Right hindlimb (tissue), 1 donor: ENCODE measurements at regions not wholly inside any gene's neighbourhood (a gene's known extent, or its start where the extent isn't known, plus 50 kb on each side); places are given as distances from the start of the nearest gene placed in this dataset.
"Not testable (repeated sequence)": the region's sequence is repeated elsewhere in the genome, so short reads cannot be mapped to it uniquely, and the experiment has no call there.

Experiments used
- DNase-seq: peaks from one replicate; pipeline ENCODE4 v3.0.0-alpha.2; 2018

DNA sequence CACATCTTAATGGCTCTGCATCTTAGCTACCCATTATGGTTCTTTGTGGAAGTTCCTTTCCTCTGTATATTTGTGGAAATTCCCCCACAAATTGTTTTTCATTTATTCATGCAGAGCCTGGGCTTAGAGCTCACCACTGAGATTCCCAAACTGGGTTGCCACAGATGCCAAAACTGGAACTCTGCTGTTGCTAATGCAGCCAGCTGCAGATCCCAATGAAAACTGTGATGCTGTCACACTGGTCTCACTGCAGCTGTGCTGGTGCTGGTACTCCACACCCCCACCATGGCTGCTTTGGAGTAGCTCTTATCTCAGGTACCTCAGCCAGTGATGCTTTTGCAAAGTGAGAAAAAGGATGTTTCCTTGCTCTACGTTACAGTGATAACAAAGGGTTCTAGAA, 87.7 kb downstream of the DCK start:
- no peak for DNase-seq

GRCh38 chr4:71093745-71094144, 100.3 kb downstream of the DCK start:
- DNase-seq: no peak

DNA sequence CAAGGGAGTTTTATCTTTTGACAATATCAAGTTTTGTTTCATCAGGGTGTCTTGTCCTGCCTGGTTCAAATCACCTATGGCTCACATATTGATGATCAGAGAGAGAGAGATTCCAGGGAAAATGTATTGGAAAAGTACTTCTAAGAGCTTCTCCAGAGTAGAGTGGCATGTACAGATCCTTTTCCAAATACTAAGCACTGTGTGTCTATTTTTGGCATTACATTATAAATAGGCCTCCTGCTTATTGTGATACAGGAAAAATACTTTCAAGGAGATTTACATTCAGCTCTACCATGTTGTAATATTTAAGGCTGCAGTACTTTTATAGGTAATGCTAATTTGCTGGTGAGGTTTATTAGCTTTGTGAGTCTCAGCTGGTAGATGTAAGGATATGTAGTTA, 100.8 kb downstream of the DCK start:
- no peak for DNase-seq

DNA sequence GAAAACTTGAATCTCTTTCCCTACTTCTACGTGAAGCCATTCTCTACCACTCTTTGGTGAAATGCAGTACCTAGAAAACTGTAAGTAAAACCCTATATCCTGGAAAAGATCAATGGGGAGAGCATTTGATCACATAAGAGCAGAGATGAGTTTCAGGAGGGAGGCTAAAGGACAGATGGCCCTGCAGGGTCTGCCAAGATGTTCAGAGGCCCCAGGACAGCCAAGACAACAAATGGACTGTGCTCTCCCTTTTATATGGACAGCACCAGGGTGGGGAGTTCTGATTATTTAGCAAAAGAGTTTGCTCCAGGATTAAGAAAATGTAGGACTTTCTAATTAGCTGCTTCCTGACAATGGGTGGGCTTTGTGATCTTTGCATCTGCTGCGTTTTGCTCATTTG, 101.7 kb downstream of the DCK start:
- DNase-seq: no peak

- no peak for DNase-seq
Observed at GRCh38 chr4:71095545-71095944, 102.1 kb downstream of the DCK start.

GRCh38 chr4:71107726-71108125, 114.3 kb downstream of the DCK start:
- no peak for DNase-seq

DNA sequence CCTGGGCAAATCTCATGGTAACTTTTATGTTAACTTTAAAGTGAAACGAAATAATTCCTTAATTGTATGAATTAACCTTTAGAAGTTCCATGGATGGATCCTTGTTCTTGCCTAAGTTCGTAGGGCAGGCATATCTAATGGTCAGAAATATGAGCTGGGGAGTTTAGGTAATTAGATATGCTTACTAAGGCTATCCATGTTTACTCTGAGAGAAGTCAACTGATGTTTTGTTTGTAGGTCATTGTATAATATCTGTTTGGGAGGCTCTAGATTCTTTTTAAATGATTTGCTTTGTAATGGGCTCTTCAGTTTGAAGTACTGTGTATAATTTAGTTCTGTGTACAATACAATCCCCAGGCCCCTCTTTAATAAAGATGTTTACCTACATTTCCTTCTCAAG, 117.0 kb downstream of the DCK start:
- DNase-seq: no peak

GRCh38 chr4:71111133-71111532, 117.7 kb downstream of the DCK start:
- DNase-seq: not testable (repeated sequence)

- DNase-seq: no peak
Observed at GRCh38 chr4:71113294-71113693, 119.8 kb downstream of the DCK start.

DNA sequence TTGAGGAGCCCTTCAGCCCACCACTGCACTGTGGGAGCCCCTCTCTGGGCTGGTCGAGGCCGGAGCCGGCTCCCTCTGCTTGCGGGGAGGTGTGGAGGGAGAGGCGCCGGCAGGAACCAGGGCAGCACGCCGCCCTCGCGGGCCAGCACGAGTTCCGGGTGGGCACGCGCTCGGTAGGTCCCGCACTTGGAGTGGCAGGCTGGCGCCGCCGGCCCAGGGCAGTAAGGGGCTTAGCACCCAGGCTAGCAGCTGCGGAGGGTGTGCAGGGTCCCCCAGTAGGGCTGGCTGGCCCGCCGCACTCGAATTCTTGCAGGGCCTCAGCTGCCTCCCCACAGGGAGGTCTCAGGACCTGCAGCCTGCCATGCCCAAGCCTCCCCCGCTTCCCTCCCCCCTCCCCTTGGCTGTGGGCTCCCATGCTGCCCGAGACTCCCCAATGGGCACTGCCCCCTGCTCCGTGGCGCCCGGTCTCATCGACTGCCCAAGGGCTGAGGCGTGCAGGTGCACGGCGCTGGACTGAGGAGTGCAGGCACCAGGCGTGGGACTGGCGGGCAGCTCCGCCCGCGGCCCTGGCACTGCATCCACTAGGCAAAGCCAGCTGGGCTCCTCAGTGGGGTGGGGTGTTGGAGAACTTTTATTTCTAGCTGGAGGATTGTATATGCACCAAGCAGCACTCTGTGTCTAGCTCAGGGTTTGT, 127.5 kb downstream of the DCK start:
- DNase-seq: no peak

DNA sequence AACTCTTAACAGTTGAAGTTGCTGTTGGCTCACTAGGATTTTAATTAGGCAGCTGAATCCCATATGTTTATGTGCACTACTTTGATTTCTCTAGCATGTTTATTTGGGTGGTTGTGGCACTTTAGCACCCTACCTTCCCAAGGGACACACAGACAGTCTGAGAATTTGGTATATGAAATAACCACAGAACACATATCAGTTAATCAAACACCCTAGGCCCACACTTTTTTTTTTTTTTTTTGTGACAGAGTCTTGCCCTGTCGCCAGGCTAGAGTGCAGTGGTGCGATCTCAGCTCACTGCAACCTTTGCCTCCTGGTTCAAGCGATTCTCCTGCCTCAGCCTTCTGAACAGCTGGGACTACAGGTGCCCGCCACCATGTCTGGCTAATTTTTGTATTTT, 130.5 kb downstream of the DCK start:
- no peak for DNase-seq

- no peak for DNase-seq
Observed at GRCh38 chr4:71125137-71125536, 131.7 kb downstream of the DCK start.

GRCh38 chr4:71126719-71127118, 133.3 kb downstream of the DCK start:
- DNase-seq: no peak

DNA sequence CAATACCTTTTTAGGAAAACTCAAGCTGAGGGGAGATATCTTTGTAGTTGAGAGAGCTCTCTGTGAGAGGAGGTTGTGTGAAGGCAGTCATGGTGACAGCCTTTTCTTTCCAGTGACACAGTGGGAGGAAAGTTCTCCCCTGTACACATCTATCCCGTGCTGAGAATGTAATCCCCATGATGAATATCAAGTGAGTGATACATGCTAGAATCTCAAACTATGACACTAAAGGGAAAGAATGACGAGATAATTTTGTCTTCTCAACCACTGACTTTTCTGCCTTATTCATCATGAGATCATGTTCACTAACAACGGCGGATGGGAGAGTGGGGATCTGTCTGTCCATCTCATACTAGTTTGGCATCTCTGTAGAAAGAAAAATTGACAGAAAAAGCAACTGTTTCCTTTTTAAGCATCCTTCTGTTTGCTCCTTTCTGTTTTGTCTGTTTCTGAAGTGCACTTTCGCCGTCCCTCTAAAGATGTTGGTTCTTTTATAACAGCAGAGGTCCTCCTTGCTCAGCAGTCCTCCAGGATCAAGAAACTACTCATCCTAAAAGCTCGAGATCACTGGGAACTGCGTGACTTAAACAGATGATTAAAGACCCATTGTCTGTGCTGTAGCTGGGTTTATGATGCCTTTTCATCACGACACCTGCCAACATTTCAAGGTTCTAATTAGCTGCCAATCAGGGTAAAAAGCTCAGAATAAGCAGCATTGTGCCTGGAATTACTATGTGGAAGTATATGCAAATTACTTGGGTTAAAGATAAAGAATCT, 137.6 kb downstream of the DCK start:
- DNase-seq: no peak

DNA sequence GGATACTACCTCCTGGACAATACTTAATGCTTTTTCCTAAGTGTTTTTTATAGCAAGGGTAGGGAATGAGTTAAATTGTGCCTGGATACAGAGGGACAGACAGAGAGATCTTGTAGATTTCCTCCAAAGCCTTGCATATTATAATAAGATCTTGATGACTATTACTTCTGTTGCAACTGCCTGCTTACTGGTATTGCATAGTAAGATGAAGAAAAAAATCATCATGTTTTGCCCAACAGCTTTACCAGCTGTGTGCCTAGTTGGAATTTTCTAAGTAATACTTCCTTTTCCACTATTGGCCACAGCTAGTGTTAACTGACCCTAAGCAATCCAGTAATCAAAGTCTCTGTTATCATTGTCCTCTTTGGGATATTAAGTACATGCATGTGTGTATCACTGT, 139.0 kb downstream of the DCK start:
- no peak for DNase-seq

DNA sequence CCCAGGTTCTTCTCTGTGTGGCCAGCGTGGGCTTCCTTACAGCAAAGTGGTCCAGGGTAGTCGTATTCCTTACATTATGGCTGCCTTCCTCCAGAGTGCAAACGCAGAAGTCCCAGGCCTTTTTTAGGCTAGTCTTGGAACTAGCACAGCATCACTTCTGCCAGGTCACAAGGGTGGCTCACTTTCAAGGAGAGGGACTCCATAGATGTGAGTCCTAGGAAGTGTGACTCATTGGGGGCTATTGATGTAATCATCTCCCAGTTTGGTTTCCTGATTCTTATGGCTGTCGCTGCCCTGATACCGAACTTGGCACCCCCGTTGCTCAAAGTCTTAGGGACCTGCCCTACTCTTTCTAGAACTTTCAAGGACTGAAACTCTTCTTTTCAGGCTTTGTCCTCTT, 140.0 kb downstream of the DCK start:
- DNase-seq: no peak

- DNase-seq: no peak
Observed at GRCh38 chr4:71136071-71136470, 142.6 kb downstream of the DCK start.

DNA sequence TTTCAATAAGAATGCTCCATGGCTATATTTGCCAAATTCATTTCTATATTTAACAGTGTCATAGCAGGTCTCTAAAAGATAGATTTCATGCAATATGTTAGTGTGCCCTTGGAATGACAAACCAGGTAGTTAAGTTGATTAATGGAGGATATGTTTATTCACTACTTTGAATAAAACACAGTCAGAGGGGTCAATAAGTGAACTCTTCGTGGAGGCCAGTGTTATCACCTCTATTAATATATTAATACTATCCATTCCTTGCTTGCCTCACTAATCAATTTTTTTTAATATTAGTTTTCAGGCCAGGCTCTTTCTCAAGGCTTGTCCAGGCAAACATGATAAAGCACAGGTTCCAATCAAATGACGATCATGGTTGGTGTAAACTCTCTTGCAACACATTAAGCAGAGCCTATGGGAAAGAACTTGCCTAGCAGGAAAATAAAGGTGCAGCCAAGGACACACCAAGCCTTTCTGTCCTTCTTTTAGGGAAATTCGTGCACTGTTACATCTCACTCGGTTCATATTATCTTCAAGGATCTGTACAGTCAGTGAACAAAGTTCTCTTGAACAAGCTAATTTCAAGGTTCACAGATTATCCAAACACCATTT, 144.7 kb downstream of the DCK start:
- no peak for DNase-seq

GRCh38 chr4:71140563-71140962, 147.1 kb downstream of the DCK start:
- no peak for DNase-seq

DNA sequence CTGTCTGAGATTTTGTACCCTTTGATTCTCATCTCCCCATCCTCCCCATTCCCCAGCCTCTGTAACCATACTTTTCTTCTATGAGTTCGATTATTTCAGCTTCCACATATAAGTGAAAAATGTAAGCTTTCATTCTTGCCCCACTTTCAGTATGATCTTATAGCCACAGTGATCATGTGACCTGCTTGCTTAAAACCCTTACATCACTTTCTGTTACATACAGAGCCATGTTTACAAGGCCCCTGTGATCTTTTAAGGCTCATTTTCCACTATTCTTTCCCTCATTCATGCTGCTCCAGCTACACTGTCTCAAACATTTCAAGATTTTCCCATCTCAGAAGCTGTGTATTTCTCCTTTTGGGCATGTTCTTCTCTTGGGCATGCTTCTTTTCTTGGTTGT, 147.7 kb downstream of the DCK start:
- no peak for DNase-seq

GRCh38 chr4:71147261-71147660, 153.8 kb downstream of the DCK start:
- DNase-seq: no peak

DNA sequence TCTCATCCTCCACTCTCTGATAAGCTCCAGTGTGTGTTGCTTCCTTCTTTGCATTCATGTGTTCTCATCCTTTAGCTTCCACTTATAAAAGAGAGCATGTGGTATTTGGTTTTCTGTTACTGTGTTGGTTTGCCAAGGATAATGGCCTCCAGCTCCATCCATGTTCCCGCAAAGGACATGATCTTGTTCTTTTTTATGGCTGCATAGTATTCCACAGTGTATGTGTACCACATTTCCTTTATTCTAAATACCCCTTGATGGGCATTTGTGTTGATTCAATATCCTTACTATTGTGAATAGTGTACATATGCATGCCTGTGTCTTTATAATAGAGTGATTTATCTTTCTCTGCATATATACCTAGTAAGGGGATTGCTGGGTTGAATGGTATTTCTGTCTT, 155.1 kb downstream of the DCK start:
- no peak for DNase-seq

DNA sequence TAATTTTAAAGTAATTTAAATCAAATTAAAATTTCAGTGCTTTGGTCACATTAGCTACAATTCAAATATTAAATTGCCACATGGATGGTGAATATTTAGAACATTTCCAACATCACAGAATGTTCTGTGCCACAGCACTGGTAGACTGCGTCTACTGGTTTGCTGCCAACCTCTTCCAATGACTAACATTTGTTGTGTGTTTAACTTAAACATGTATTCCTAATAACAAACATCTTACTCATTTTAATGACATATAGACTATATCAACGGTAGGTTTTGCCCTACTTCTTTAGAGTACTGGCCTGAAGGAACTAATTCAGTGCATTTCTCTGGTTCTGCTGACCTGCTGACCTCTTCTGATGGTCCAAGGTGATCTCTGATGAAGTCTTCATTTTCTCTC, 157.6 kb downstream of the DCK start:
- no peak for DNase-seq

DNA sequence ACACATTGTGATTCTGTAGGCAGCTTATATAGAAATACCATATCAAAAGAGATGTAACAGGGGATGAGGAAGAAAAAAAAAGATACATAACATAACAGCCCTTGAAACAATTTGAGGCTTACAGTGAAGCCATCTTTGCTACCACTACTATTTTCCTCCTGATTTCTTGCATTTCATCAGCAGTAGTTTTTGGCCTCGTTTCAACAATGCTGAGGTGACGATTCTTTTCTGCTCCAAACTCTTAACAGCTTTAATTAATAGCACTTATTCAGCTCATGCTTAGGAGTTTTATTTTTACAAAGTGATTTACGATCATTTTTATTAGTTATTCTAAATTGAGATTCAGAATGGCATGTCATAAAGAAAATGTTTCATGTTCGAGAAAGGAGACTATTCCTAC, 163.2 kb downstream of the DCK start:
- no peak for DNase-seq
